ENCODE measurements at regions not wholly inside any gene's neighbourhood (a gene's known extent, or its start where the extent isn't known, plus 50 kb on each side); places are given as distances from the start of the nearest gene placed in this dataset.

DNA sequence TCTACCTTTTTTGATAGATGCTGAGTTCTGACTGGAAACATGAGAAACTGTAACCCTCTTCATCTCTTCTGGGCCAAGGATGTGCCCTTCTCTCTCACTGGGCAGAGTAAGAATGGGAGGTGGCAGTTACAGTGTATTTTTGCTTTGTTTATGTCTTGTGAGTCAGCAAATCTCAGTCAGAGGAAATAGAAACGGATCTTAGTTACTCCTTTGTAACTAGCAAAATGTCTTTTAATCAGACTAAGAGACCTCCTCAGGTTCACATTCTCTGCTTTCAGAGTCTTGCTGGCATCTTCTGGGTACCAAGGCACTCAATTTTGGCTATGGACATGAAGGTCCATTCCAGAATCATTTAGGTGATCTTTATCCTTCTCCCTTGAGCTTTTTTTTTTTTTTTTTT, 70.9 kb downstream of the HHEX start:
- TF ChIP-seq, protein P1, sequence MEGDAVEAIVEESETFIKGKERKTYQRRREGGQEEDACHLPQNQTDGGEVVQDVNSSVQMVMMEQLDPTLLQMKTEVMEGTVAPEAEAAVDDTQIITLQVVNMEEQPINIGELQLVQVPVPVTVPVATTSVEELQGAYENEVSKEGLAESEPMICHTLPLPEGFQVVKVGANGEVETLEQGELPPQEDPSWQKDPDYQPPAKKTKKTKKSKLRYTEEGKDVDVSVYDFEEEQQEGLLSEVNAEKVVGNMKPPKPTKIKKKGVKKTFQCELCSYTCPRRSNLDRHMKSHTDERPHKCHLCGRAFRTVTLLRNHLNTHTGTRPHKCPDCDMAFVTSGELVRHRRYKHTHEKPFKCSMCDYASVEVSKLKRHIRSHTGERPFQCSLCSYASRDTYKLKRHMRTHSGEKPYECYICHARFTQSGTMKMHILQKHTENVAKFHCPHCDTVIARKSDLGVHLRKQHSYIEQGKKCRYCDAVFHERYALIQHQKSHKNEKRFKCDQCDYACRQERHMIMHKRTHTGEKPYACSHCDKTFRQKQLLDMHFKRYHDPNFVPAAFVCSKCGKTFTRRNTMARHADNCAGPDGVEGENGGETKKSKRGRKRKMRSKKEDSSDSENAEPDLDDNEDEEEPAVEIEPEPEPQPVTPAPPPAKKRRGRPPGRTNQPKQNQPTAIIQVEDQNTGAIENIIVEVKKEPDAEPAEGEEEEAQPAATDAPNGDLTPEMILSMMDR (IDR thresholded peaks at IDR 0.05; ENCODE audit: insufficient read depth, low read length, poor library complexity, severe bottlenecking): no peak
- no peak for TF ChIP-seq EZH2phosphoT487 (conservative IDR thresholded peaks at IDR 0.05; ENCODE audit: low read length)
